ENCODE measurements at regions not wholly inside any gene's neighbourhood (a gene's known extent, or its start where the extent isn't known, plus 50 kb on each side); places are given as distances from the start of the nearest gene placed in this dataset.

DNA sequence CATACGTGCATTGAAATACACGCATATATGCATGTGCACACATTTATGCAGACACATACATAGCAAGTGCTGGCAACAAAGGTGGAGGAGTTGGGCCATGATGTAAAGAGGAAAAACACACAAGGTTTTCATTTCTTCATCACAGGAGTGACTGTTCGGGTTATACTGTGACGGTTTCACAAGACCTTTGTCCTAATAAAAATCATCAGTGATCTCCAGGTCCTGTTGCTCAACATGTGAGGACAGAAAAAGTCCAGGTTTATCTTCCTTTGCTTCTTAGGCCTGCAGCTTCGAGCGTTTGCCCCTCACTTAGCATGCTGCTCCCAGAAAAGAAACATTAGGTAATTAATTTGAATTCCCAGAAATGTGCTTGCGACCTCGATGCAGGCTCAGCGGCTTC is 1260.0 kb upstream of the TMEM132C start:
- Histone ChIP-seq H4K20me1 (ENCODE audit: insufficient read depth) (no peaks in the 10 kb centered on the region), H3K4me2 (ENCODE audit: low read length) (no peak overlapping the region), H3K9me2 (ENCODE audit: insufficient read depth, low read length) (no peaks in the 10 kb centered on the region), H3K9ac (ENCODE audit: low read length) (no peak overlapping the region), H3K27ac (ENCODE audit: low read length) (peak overlapping the region; percentile 44), H3F3A (ENCODE audit: insufficient read depth, low read length, poor library complexity, severe bottlenecking) (no peaks in the 10 kb centered on the region), H3K4me3 (ENCODE audit: low read length) (no peak overlapping the region), H3K9me3 (ENCODE audit: low read length) (no peaks in the 10 kb centered on the region), H2AFZ (ENCODE audit: low read depth, low read length) (no peak overlapping the region), H3K36me3 (ENCODE audit: insufficient read depth, low read length) (no peaks in the 10 kb centered on the region), H3K27me3 (ENCODE audit: insufficient read depth, low read depth, low read length) (no peaks in the 10 kb centered on the region), H3K79me2 (replicated peaks; ENCODE audit: insufficient read depth, low read length) (no peaks in the 10 kb centered on the region)
- TF ChIP-seq, protein P1, sequence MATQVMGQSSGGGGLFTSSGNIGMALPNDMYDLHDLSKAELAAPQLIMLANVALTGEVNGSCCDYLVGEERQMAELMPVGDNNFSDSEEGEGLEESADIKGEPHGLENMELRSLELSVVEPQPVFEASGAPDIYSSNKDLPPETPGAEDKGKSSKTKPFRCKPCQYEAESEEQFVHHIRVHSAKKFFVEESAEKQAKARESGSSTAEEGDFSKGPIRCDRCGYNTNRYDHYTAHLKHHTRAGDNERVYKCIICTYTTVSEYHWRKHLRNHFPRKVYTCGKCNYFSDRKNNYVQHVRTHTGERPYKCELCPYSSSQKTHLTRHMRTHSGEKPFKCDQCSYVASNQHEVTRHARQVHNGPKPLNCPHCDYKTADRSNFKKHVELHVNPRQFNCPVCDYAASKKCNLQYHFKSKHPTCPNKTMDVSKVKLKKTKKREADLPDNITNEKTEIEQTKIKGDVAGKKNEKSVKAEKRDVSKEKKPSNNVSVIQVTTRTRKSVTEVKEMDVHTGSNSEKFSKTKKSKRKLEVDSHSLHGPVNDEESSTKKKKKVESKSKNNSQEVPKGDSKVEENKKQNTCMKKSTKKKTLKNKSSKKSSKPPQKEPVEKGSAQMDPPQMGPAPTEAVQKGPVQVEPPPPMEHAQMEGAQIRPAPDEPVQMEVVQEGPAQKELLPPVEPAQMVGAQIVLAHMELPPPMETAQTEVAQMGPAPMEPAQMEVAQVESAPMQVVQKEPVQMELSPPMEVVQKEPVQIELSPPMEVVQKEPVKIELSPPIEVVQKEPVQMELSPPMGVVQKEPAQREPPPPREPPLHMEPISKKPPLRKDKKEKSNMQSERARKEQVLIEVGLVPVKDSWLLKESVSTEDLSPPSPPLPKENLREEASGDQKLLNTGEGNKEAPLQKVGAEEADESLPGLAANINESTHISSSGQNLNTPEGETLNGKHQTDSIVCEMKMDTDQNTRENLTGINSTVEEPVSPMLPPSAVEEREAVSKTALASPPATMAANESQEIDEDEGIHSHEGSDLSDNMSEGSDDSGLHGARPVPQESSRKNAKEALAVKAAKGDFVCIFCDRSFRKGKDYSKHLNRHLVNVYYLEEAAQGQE (IDR thresholded peaks at IDR 0.05; ENCODE audit: borderline replicate concordance), result no peak
- TF ChIP-seq SMC3 (conservative IDR thresholded peaks at IDR 0.05; ENCODE audit: poor library complexity) (no peak), EZH2 (IDR thresholded peaks at IDR 0.05; ENCODE audit: borderline replicate concordance, insufficient read depth, low read length, poor library complexity, severe bottlenecking) (no peak), RAD21 (conservative IDR thresholded peaks at IDR 0.05) (no peak), POLR2AphosphoS5 (IDR thresholded peaks at IDR 0.05) (no peak), EP300 (conservative IDR thresholded peaks at IDR 0.05; ENCODE audit: poor library complexity, severe bottlenecking) (no peak), MXI1 (conservative IDR thresholded peaks at IDR 0.05; ENCODE audit: poor library complexity, severe bottlenecking) (no peak), TAF1 (IDR thresholded peaks at IDR 0.05; ENCODE audit: low read depth) (no peak)
- TF ChIP-seq, protein P2, sequence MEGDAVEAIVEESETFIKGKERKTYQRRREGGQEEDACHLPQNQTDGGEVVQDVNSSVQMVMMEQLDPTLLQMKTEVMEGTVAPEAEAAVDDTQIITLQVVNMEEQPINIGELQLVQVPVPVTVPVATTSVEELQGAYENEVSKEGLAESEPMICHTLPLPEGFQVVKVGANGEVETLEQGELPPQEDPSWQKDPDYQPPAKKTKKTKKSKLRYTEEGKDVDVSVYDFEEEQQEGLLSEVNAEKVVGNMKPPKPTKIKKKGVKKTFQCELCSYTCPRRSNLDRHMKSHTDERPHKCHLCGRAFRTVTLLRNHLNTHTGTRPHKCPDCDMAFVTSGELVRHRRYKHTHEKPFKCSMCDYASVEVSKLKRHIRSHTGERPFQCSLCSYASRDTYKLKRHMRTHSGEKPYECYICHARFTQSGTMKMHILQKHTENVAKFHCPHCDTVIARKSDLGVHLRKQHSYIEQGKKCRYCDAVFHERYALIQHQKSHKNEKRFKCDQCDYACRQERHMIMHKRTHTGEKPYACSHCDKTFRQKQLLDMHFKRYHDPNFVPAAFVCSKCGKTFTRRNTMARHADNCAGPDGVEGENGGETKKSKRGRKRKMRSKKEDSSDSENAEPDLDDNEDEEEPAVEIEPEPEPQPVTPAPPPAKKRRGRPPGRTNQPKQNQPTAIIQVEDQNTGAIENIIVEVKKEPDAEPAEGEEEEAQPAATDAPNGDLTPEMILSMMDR (IDR thresholded peaks at IDR 0.05; ENCODE audit: poor library complexity, severe bottlenecking), result no peak

DNA sequence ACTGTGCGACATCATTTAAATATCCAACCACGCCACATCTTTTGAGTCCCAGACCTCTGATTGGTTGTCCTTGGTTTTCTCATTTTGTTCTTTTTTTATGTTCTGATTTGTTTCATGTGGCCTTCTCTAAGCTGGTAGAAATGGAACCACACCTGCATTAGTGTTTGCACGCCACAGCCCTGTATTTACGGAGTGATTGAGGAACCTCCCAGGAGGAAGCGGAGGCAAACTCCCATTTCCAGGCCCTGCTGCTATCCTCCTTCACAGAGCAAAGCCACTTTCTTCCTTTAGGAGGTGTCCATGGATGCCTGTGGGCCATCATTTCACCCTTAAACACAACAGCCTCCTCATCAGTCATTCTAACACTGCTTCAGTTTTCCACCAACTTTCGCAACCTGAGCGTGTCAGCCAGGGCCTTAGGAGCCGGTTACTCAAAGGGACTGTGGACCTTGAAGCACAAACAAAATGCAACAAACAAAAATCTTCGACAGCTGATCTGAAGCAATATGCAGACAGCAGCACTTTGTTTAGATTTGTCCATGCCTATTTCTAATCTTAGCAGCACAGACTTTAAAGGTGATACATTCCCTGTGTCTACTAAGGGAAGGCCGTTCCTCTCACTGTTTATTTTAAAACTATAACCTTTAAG is 1258.1 kb upstream of the TMEM132C start:
- Histone ChIP-seq H3F3A (ENCODE audit: insufficient read depth, low read length, poor library complexity, severe bottlenecking) (no peaks in the 10 kb centered on the region), H3K36me3 (ENCODE audit: insufficient read depth, low read length) (no peaks in the 10 kb centered on the region), H3K9ac (ENCODE audit: low read length) (no peak overlapping the region), H3K9me2 (ENCODE audit: insufficient read depth, low read length) (no peaks in the 10 kb centered on the region), H3K27ac (ENCODE audit: low read length) (no peak overlapping the region), H3K79me2 (replicated peaks; ENCODE audit: insufficient read depth, low read length) (no peaks in the 10 kb centered on the region), H3K9me3 (ENCODE audit: low read length) (no peaks in the 10 kb centered on the region), H3K4me2 (ENCODE audit: low read length) (no peak overlapping the region), H4K20me1 (ENCODE audit: insufficient read depth) (no peaks in the 10 kb centered on the region), H3K4me3 (ENCODE audit: low read length) (no peak overlapping the region), H2AFZ (ENCODE audit: low read depth, low read length) (no peak overlapping the region), H3K27me3 (ENCODE audit: insufficient read depth, low read depth, low read length) (no peaks in the 10 kb centered on the region)
- TF ChIP-seq EZH2 (IDR thresholded peaks at IDR 0.05; ENCODE audit: borderline replicate concordance, insufficient read depth, low read length, poor library complexity, severe bottlenecking), result no peak
- no peak for TF ChIP-seq POLR2AphosphoS5 (IDR thresholded peaks at IDR 0.05)
- TF ChIP-seq TAF1 (IDR thresholded peaks at IDR 0.05; ENCODE audit: low read depth), result no peak
- TF ChIP-seq, protein P1 (IDR thresholded peaks at IDR 0.05; ENCODE audit: borderline replicate concordance), result no peak
- TF ChIP-seq RAD21 (conservative IDR thresholded peaks at IDR 0.05), result no peak
- TF ChIP-seq, protein P2 (IDR thresholded peaks at IDR 0.05; ENCODE audit: poor library complexity, severe bottlenecking), result no peak
